ENCODE measurements at regions not wholly inside any gene's neighbourhood (a gene's known extent, or its start where the extent isn't known, plus 50 kb on each side); places are given as distances from the start of the nearest gene placed in this dataset.

- intact Hi-C loops (cut with DNase I): no loop called here
- TF ChIP-seq EP300 (IDR thresholded peaks at IDR 0.05) (no peak), POLR2AphosphoS5 (IDR thresholded peaks at IDR 0.05) (no peak), CTCF (IDR thresholded peaks at IDR 0.05) (no peak), POLR2A (IDR thresholded peaks at IDR 0.05; ENCODE audit: low read depth) (no peak)
These were observed 525.9 kb upstream of the ZNF608 start for GRCh38 chr5:125272357-125272756.

GRCh38 chr5:125274211-125274610 lies 527.8 kb upstream of the ZNF608 start:
- 44% methylated on average over 1 of the region's 1 CpG for whole genome bisulfite sequencing
- H3K4me3 ChIP-seq: no peak overlapping the region
- H3K27ac ChIP-seq (replicated peaks in 1 of 4): peak overlapping the region in 1 of 4 donors; percentile 48
- TF ChIP-seq POLR2AphosphoS5 (IDR thresholded peaks at IDR 0.05) (no peak), EP300 (IDR thresholded peaks at IDR 0.05) (no peak), POLR2A (IDR thresholded peaks at IDR 0.05; ENCODE audit: low read depth) (no peak), CTCF (IDR thresholded peaks at IDR 0.05) (no peak)
- H3K9me3 ChIP-seq: no peaks in the 10 kb centered on the region
- H3K4me1 ChIP-seq: peaks cover 0 to 47% (median 30%) of the 10 kb centered on the region in 4 donors
- intact Hi-C loops (cut with DNase I): no loop called here
- H3K27me3 ChIP-seq: no peaks in the 10 kb centered on the region
- DNase-seq (ENCODE audit: extremely low spot score): no peak
- no peaks in the 10 kb centered on the region for H3K36me3 ChIP-seq

More at GRCh38 chr5:125272357-125272756, 525.9 kb upstream of the ZNF608 start:
- Histone ChIP-seq H3K27ac (replicated peaks in 1 of 4) (no peak overlapping the region), H3K4me3 (no peak overlapping the region), H3K4me1 (peaks cover 0 to 40% (median 28%) of the 10 kb centered on the region in 4 donors), H3K27me3 (no peaks in the 10 kb centered on the region), H3K36me3 (no peaks in the 10 kb centered on the region), H3K9me3 (no peaks in the 10 kb centered on the region)
- DNase-seq (ENCODE audit: extremely low spot score): no peak
- 64% methylated on average over 4 of the region's 4 CpGs for WGBS

- intact Hi-C loops (cut with DNase I): no loop called here
- TF ChIP-seq POLR2AphosphoS5 (IDR thresholded peaks at IDR 0.05): peak in 1 of 2 donors; percentile 45
- no peak for TF ChIP-seq POLR2A (IDR thresholded peaks at IDR 0.05; ENCODE audit: low read depth)
- TF ChIP-seq CTCF (IDR thresholded peaks at IDR 0.05): no peak
- H3K27me3 ChIP-seq: no peaks in the 10 kb centered on the region
- H3K27ac ChIP-seq (replicated peaks in 1 of 4): peak overlapping the region in 3 of 4 donors; percentile 30 to 48 (median 46)
- 57% methylated on average over 1 of the region's 1 CpG for WGBS
- no peak for DNase-seq (ENCODE audit: extremely low spot score)
- H3K36me3 ChIP-seq: no peaks in the 10 kb centered on the region
- no peaks in the 10 kb centered on the region for H3K9me3 ChIP-seq
- no peak overlapping the region for H3K4me3 ChIP-seq
- H3K4me1 ChIP-seq: peaks cover 0 to 47% (median 30%) of the 10 kb centered on the region in 4 donors
These were observed 528.7 kb upstream of the ZNF608 start for GRCh38 chr5:125274938-125275724.

GRCh38 chr5:125275725-125276090 lies 529.3 kb upstream of the ZNF608 start:
- Histone ChIP-seq H3K36me3 (no peaks in the 10 kb centered on the region), H3K4me3 (no peak overlapping the region), H3K9me3 (no peaks in the 10 kb centered on the region), H3K4me1 (peaks cover 0 to 47% (median 30%) of the 10 kb centered on the region in 4 donors), H3K27ac (replicated peaks in 1 of 4) (peak overlapping the region in 2 of 4 donors; percentile 25 to 48), H3K27me3 (no peaks in the 10 kb centered on the region)
- 63% methylated on average over 3 of the region's 3 CpGs for WGBS
- DNase-seq (ENCODE audit: extremely low spot score): no peak
- intact Hi-C loops (cut with DNase I): no loop called here
- TF ChIP-seq EP300 (IDR thresholded peaks at IDR 0.05) (no peak), CTCF (IDR thresholded peaks at IDR 0.05) (no peak), POLR2AphosphoS5 (IDR thresholded peaks at IDR 0.05) (no peak), POLR2A (IDR thresholded peaks at IDR 0.05; ENCODE audit: low read depth) (no peak)

All from esophagus muscularis mucosa (tissue), 4 donors.